Bone marrow (tissue), 2 donors: ENCODE measurements at regions not wholly inside any gene's neighbourhood (a gene's known extent, or its start where the extent isn't known, plus 50 kb on each side); places are given as distances from the start of the nearest gene placed in this dataset.
"Not testable (repeated sequence)": the region's sequence is repeated elsewhere in the genome, so short reads cannot be mapped to it uniquely, and the experiment has no call there.

Source experiments
- DNase-seq, 2 donors: peaks; one replicate each; lab custom pipeline; 2025; lab: John Stamatoyannopoulos, UW

DNA sequence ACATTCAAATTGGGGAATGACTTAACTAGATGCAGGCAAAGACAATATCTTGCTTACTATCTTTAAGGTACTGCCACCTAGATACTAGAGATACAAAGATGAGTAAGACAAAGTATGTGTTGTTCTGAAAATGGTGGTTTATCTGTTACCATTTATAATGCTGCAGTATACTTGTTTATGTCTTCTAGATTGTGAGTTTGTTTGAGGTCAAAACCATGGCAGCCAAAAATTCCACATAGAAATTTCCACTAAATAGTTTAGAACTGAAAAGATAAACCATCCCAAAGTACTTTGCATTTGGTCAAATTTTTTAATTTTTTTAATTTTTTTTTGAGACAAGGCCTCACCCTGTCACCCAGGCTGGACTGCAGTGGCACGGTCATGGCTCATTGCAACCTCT is 150.8 kb downstream of the SOX4 start:
- no peak for DNase-seq

DNA sequence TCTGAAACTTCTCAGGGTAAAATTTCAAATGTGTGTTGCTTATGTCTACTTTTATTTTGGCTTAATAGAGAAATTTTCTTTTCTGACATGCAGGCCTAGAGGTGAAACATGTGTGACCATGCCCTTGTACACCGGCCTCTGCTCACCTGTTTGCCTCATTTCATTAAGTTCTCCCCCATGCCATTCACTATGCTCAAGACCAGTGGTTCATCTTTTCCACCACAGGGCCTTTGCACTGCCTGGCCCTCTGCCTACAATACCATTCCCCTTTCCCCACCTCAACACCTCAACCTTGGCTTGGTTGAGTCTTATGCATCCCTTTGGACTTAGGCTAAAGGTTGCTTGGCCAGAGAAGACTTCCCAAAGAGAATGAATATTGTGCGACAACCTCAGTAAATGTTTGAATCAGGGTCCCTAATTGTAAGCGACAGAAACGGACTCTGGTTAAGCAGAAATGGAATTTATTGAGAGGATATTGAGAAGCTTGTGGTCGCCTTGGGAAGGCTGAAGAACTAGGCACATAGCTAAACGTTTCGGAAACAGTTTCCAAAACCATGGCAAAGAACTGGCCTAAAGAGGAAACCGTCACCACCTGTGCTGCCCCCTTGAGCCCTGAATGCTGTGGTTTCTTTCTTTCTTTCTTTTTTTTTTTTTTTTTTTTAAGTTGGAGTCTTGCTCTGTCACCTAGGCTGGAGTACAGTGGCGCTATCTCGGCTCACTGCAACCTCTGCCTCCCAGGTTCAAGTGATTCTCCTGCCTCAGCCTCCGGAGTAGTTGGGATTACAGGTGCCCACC is 152.2 kb downstream of the SOX4 start:
- no peak for DNase-seq

DNA sequence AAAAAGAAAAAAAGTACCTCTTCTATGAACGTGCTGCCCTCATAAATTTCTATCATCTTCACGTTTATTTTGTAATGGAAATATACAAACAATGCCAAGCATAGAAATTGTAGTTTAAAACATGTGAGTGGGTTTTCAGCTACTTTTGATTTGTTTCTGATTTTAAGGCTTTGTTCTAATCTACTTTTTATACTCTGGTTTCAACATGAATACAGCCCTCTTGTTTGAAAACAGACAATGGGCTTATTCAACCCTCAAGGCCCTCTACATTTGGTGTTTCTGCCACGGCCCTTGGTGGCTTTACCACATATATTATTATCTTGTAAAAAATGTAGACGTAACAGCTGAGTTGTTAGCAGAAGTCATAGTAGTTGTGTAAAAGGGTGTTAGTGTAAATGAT is 153.9 kb downstream of the SOX4 start:
- DNase-seq: no peak

DNA sequence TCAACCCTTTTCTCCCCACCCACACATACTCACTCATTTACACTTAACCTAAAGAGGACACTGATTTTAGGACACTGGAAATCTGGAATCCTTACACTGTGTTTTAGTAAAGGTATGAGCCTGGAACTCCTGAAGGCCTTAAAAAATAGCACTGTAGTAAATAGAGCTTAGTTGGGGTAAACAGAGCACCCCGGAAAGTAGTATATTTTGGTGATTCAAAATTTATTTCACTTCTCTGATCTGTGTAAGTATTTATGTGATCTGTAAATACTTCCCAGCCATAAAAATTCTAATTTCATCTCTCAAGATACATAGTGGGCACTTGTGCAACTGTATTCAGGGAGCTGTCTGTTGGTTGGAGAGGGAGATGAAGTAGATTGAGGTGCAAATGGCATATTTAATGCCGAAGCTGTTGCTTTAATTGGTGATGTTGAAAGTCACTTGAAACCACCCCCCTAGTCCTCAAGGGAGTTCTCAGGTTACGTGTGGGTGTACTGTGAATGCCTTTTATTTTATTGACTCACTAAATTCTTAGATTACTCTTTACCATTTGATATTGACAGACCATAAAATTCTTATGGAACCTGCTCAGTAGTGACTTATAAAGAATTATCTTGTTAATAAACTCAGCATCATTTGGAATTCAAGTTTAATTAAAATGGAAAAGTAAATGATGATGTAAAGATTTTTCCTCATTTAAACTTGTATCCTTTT is 154.9 kb downstream of the SOX4 start:
- no peak for DNase-seq

DNA sequence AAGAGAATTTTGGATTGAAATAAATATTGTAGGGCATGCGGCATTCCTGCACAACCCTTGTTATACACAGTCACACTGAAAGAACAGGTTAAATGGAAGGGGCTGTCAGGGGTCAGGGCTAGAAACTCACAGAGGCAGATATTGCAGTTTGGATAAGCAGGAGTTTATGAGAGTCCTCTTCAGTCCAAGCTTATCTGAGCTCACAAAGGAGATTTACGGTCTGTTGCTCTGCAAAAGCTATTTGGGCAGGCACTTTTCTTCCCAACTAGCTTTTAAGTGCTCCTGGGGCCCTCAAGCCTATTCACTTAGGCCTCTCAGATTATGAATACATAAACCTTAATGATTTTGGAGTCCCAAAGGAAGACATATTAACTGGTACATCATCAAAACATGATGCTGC is 156.2 kb downstream of the SOX4 start:
- no peak for DNase-seq

DNA sequence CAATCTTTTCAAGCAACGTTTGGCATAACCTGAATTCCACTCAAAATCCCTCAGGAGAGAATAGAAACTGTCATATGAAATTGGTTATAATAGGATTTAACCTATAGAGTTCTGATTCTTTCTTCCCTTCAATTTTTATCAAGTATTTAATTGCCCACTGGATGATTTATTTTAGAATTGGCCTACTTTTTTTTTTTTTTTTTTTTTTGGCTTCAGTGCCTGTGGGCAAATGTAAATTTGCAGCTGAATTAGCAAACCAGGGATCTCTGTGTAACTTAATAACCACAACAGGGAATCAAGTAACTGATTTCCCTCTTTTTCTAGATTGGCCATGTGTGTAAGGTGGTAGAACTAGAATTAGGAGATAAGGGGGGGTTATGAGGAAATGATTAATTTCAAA is 157.0 kb downstream of the SOX4 start:
- DNase-seq: no peak

DNA sequence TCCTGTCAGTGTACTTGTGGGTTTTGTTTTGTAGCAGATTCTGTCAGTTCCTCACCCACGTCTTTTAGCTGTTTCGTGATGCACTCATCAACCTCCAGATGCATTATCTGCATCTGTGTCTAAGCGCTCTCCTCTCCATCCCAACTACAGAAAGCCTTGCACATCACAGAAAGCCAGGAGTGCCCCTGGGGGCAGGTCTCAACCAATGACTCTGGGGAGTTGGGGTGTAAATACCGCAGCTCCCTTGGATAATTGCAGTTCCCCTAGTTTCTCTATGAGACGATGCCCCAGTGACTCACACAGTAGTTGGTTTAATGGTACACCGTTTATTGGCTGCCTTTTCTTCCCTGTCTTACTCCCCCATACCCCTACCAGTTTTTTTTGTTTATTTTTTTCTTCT is 158.1 kb downstream of the SOX4 start:
- no peak for DNase-seq

DNA sequence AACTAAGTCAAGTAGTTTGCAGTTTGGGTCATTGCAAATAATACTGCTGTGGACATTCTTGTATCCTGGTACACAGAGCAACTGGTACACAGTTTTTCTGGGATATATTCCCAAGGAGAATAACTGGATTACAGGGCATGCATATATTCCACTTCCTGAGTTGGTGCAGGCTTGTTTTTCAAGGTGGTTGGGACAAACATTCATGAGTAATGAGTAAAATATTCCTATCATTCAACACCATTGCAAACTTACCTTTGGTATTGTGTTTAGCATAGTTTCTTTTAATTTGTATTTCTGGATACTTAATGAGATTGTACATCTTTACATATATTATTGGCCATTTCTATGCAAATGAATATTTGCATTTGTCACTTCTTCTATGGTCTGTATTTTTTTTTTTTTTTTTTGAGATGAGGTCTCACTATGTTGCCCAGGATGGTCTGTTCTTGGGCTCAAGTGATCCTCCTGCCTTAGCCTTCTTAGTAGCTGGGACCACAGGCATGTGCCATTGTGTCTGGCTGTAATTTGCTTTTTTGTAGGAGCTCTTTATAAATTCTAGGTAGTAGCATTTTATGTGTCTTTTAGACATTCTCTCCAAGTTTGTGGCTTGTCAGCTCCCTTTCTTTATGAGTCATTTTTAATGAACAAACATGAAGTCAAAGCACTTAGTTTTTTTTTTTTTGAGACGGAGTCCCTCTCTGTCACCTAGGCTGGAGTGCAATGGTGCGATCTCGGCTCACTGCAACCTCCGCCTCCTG is 158.7 kb downstream of the SOX4 start:
- no peak for DNase-seq

DNA sequence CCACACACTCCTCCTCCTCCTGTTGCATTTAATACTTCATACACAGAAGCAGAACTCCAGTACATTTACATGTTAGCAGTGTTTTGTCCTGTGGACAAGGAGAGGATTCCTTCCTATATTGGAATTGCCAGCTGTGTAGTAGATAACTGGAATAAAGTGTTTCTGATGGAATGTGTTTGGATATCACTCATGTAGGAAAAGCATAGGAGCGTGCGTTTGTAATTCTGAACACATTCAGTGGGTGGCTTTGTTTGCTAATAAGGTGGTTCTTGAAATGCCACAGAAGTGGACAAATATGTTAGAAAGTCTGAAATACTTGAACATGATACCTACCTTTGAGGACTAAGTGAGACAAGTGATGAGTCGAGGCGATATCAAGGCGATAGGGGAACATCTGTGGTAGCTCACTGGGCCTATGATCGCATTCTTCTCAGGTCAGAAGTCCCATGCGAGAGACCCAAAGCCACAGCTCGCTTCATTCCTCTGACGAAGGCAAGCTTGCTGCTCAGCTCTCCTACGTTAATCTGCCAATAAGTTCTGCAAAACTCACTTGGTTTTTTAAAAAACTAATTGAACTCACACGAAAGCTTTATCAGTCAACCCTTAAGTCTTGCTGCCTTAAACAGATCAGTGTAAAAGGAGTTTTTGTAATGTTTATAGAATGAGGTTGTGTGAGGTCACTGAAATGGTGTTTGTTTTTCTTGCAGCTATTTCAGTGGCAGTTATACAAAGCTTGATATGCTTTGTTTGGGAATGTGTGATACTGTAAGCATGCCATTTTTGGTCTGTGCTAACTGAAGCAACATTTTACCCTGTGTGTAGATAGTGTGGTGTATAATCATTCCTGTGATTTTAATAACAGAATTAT is 159.9 kb downstream of the SOX4 start:
- no peak for DNase-seq

DNA sequence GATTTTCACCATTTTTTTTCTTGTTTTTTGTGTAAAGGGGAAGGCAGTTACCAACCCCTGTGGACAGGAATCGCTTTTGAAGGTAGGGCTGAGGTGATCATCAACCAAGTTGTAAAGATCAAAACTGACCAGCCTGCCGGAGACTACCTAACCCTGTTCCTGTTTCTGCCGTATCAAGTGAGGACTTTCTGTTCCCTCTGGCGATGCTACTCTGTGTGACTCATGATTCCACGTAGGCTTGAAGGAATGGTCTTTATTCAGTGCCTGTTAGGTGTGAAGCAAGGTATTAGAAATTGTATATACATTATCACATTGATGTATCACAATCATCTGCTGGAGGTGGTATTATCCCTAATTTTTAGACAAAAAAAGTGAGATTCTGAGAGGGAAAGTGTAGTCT is 161.3 kb downstream of the SOX4 start:
- DNase-seq: no peak

DNA sequence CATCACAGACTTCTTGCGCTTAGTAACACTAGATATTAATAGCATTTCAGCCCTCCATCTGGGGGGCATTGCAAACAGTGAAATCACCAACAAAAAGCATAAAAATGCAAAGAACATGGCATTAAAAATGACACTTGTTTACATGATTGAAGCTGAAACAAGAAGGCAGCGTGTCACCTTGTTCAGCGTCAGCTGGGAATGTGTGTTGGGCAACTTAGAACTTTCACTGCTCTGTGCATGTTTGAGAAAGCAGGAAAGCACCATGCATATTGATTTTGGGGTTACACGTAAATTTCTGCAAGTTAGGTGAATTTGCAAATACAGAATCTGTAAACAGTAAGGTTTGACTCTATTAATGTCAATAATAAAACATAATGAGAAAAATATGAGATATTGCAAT is 162.9 kb downstream of the SOX4 start:
- DNase-seq: no peak

DNA sequence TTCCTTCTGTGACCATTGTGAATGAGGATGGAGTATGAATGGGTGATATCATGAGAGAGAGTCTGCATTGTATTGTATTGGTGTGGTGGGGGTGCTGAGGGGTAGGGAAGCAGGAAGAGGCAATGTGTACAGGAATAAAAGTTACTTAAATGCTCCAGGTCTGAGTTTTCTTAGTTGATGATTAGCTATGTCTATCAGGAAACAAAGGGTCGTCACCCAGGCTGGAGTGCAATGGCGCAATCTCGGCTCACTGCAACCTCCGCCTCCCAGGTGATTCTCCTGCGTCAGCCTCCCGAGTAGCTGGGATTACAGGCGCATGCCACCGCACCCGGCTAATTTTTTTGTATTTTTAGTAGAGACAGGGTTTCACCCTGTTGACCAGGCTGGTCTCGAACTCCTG is 163.8 kb downstream of the SOX4 start:
- DNase-seq: not testable (repeated sequence)

DNA sequence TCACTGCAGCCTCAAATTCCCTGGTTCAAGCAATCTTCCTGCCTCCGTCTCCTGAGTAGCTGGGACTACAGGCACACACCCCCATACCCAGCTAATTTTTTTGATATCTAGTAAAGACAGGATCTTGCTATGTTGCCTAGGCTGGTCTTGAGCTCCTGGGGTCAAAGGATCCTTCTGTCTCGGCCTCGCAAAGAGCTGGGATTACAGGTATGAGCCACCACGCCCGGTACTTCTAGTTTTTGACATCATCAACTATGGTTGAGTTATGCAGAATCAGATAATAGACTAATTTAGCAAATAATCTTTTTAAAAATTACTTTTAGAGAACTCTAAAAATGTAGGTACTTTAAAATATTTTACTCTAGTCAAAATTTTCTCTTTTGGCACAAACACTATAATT is 166.2 kb downstream of the SOX4 start:
- no peak for DNase-seq

DNA sequence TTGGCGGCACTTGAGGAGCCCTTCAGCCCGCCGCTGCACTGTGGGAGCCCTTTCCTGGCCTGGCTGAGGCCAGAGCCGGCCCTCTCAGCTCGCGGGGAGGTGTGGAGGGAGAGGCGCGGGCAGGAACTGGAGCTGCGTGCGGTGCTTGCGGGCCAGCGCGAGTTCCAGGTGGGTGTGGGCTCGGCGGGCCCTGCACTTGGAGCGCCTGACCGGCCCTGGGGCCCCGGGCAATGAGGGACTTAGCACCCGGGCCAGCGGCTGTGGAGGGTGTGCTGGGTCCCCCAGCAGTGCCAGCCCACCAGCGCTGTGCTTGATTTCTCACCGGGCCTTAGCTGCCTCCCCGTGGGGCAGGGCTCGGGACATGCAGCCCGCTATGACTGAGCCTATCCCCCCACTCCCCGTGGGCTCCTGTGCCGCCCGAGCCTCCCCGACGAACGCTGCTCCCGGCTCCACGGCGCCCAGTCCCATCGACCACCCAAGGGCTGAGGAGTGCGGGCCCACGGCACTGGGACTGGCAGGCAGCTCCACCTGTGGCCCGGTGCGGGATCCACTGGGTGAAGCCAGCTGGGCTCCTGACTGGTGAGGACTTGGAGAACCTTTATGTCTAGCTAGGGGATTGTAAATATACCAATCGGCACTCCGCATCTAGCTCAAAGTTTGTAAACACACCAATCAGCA is 167.6 kb downstream of the SOX4 start:
- DNase-seq: not testable (repeated sequence)

DNA sequence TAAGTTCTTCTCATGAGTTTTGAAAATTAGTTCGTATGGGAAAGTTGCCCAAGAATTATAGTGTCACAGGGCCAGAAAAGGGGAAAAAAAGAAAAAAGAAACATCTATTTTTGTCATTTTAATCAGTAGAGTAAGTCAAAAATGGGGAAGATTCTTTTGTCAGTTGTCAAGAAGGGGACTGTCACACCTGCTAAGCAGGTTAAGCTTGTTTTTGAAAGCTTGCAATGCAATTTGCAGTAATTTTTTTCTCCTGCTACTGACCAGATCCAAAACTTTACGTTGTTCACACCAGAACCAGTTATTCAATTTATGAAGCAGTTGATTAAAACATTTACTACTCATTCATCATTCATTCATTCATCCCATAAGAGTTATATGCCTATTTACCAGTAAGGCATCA is 171.4 kb downstream of the SOX4 start:
- no peak for DNase-seq

DNA sequence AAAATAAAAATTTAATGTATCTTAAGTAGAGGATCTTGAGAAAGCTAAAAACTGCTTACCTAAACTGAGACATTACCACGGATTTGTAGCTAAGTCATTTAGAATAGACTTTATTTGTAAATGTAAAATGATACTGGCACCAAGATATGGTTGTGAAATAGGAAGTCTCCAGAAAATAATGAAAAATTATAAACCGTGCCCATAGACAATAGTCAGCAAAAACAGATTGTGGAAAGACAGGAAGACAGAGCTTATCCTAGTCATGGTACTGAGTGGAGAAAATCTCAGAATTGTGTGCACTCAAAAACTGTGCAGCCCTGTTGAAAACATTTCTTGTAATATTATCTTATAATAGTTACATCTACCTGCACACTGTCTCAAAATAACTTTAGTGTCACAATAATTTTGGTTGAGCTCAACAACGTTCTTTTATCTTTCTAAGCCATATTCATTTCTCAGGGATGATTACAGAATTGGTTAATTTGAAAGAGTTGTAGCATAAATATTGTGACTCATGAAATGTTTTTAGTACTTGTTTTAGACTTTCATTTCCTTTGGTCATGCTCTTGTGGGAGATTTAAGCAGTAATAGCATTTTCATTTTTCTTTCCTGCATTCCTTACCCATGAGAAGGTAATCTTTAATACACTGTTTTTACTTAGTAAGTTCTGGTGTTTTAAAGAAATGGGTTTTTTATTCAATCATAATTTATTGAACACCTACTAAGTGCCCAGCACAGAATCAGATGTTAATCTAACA is 174.5 kb downstream of the SOX4 start:
- DNase-seq: no peak

DNA sequence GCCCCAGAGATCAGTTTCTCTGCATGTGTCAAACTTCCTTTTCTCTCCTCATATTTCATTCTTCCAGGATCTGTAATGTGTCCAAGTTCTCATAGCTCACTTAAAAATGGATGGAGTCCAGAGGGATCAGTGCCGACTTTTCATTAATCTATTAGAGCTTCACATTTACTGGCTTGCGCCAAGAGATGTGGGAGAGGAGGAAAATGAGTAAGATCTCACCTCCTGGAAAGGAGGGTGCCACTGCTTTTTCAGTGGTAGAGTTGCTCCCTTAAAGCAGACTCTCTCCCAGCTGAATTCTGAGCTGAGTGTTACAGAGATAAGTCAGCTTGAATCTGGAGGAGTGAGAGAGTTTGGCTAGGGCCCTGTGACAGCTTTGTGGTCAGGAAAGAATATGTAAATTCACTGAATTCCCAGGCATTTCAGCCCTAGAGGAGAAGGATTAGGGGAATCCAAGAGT is 175.9 kb downstream of the SOX4 start:
- DNase-seq: no peak

DNA sequence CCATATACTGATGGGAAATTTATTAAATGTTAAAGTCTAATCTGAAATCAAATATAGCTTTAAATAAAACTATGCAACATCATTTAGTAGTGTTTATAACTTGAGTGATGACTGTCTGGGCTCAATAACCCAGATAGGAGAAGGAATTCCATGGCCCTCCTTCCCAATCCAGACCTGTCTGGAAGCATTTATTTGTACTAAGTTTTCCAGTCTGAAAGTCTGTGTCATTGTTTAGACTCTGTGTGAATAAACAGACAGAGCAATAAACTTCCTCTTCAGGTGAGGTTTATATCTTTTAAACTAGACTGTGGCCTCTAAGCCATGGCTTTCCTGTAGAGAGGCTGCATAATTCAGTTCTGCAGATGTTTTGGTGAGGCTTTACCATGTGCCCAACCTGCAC is 176.4 kb downstream of the SOX4 start:
- DNase-seq: no peak

DNA sequence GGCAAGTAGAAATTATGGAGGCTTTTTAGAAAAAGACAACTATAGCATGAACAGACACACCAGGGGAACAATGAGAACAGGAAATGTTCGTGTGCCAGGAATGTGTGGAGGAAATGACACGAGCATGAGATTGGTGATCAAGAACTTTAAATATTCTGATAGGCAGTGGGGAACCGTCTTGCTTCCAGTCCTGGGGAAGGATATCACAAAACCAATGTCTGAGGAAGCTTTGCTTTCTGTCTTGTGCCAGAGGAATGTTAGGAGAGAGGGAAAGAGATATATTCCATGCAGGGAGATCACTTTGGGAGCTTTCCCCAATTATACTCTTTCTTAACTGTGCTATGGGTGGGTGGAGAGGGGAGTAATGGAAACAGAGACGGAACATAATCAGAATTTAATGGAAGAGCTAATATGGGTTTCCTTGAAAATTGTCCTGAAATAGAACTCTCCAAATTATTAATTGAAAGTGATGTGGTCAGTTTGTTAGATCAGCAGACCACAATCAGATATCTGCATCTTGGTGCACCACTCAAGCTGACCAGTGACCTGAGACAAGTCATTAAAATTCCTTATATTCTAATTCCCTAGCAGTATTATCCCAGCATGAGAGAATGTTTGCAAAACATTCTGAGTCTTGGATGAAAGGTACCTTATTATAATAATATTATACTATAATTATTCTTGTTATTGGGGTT is 178.2 kb downstream of the SOX4 start:
- DNase-seq: no peak

DNA sequence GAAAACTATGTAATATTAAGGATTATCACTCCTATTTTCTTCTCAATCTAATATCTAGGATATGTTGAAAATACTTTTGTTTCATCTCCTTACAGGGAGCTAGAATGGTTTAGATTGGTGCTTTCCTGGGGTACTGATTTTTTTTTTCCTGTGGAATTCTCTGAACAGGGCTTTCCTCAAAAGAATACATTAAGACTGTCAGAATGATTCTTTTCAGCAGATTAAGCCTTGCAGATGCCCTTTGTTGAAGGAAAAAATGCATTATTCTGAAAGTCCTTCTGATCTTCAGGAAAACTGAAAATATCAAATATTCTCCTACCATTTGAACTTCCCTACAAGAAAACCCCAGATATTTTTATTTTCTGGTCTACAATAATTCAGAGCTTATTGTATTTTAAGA is 178.9 kb downstream of the SOX4 start:
- no peak for DNase-seq
